NT2/D1 (cell line): ENCODE measurements at regions not wholly inside any gene's neighbourhood (a gene's known extent, or its start where the extent isn't known, plus 50 kb on each side); places are given as distances from the start of the nearest gene placed in this dataset.

Experiments
- YY1 ChIP-seq: IDR thresholded peaks from 2 replicates; pipeline ENCODE4 v1.6.1; 2011; ENCODE audit not compliant: insufficient read length, insufficient read depth
- ZNF274 ChIP-seq: IDR thresholded peaks from 2 replicates; pipeline ENCODE4 v1.6.1; 2011; ENCODE audit warnings: mild to moderate bottlenecking, low read depth, low read length

- TF ChIP-seq YY1 (no peak), ZNF274 (no peak)
These were observed 473.7 kb upstream of the ISX start for GRCh38 chr22:34592123-34592740.
